DND-41 (cell line): ENCODE measurements at regions not wholly inside any gene's neighbourhood (a gene's known extent, or its start where the extent isn't known, plus 50 kb on each side); places are given as distances from the start of the nearest gene placed in this dataset.

Source experiments
- ATAC-seq: fragments of 200-7000 bp; cut with Tn5 transposase; 3 replicates; pipeline ENCODE4 v1.9.1; 2021; ENCODE audit warnings: low read depth; ENCODE audit not compliant: insufficient read depth
- DNase-seq: peaks from one replicate; pipeline ENCODE4 v3.0.0-alpha.2; 2020
- H2AFZ ChIP-seq: 2 replicates; pipeline ENCODE4 v1.6.0; 2012; ENCODE audit warnings: low read depth, low read length
- H3K27ac ChIP-seq: 2 replicates; pipeline ENCODE4 v1.5.1; 2012; ENCODE audit warnings: low read length, inconsistent platforms
- H3K27me3 ChIP-seq: fragments of 200-600 bp; sonication (generic); 2 replicates; pipeline ENCODE4 v1.6.0; 2012; ENCODE audit warnings: low read length, mild to moderate bottlenecking, inconsistent platforms; ENCODE audit not compliant: insufficient read depth, poor library complexity
- H3K36me3 ChIP-seq: 2 replicates; pipeline ENCODE4 v1.5.1; 2012; ENCODE audit warnings: low read length, inconsistent platforms; ENCODE audit not compliant: insufficient read depth
- H3K4me1 ChIP-seq: 2 replicates; pipeline ENCODE4 v1.5.1; 2012; ENCODE audit warnings: mild to moderate bottlenecking, low read length; ENCODE audit not compliant: insufficient read depth
- H3K4me2 ChIP-seq: 2 replicates; pipeline ENCODE4 v1.6.0; 2012; ENCODE audit warnings: mild to moderate bottlenecking, moderate library complexity, low read length, inconsistent platforms; ENCODE audit not compliant: insufficient read depth
- H3K4me3 ChIP-seq, 2 experiments: fragments of 200-600 bp in 1 of 2; shearing (Covaris generic) in 1 of 2; 2 replicates each; pipeline ENCODE4 v1.5.1; 2012 to 2016; ENCODE audit warnings: inconsistent platforms in 2 of 2, low read length in 2 of 2, mild to moderate bottlenecking in 2 of 2, low read depth in 1 of 2, moderate library complexity in 1 of 2
- H3K79me2 ChIP-seq: 2 replicates; pipeline ENCODE4 v1.6.0; 2012; ENCODE audit warnings: low read length, inconsistent platforms; ENCODE audit not compliant: insufficient read depth
- H3K9ac ChIP-seq: 2 replicates; pipeline ENCODE4 v1.6.0; 2012; ENCODE audit warnings: low read depth, mild to moderate bottlenecking, inconsistent platforms, low read length, moderate library complexity
- H3K9me3 ChIP-seq: 2 replicates; pipeline ENCODE4 v1.5.1; 2012; ENCODE audit warnings: low read length, moderate library complexity, mild to moderate bottlenecking, inconsistent platforms; ENCODE audit not compliant: insufficient read depth, severe bottlenecking
- H4K20me1 ChIP-seq: 2 replicates; pipeline ENCODE4 v1.6.0; 2012; ENCODE audit warnings: low read length; ENCODE audit not compliant: insufficient read depth
- EZH2 ChIP-seq: IDR thresholded peaks from 3 replicates; pipeline ENCODE4 v1.6.1; 2012; ENCODE audit warnings: borderline replicate concordance, low read depth, mild to moderate bottlenecking, moderate library complexity, low read length, inconsistent platforms; ENCODE audit not compliant: severe bottlenecking
- TF ChIP-seq, protein P1 (sequence below): IDR thresholded peaks from 2 replicates; pipeline ENCODE4 v1.5.1; 2012; ENCODE audit warnings: borderline replicate concordance, low read length, moderate library complexity, mild to moderate bottlenecking; ENCODE audit not compliant: poor library complexity, severe bottlenecking; ENCODE audit errors: extremely low read depth

DNA sequence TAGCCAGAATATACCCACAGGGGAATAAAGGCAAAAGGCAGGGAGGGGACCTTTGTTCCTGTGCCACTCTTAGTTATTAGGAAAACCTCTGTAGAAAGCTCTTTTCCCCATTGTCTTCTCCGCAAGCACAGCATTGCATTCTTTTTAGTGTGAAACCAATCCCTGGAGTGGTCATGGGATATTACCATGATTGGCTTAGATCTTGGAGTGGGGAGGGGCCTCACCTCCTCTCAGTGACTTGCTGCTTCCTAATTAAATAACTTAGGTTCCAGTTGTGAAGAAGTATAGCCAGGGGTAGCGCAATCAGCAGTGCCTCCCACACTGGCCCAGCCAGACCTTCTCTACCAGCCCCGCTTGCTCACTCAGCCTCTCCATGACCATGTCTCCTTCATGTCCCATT lies 49.9 kb upstream of the AFF3 start:
- Histone ChIP-seq H3K4me2 (no peak overlapping the region), H3K27ac (no peak overlapping the region)
- no peak for ATAC-seq

More for the DNA sequence above, 49.9 kb upstream of the AFF3 start:
- Histone ChIP-seq H2AFZ (no peak overlapping the region), H3K9ac (no peak overlapping the region), H3K4me1 (no peaks in the 10 kb centered on the region), H3K4me3 (no peak overlapping the region), H3K36me3 (no peaks in the 10 kb centered on the region), H3K79me2 (no peaks in the 10 kb centered on the region), H3K9me3 (no peaks in the 10 kb centered on the region), H4K20me1 (no peaks in the 10 kb centered on the region), H3K27me3 (no peaks in the 10 kb centered on the region)
- no peak for DNase-seq
- TF ChIP-seq EZH2: no peak
- TF ChIP-seq, protein P1, sequence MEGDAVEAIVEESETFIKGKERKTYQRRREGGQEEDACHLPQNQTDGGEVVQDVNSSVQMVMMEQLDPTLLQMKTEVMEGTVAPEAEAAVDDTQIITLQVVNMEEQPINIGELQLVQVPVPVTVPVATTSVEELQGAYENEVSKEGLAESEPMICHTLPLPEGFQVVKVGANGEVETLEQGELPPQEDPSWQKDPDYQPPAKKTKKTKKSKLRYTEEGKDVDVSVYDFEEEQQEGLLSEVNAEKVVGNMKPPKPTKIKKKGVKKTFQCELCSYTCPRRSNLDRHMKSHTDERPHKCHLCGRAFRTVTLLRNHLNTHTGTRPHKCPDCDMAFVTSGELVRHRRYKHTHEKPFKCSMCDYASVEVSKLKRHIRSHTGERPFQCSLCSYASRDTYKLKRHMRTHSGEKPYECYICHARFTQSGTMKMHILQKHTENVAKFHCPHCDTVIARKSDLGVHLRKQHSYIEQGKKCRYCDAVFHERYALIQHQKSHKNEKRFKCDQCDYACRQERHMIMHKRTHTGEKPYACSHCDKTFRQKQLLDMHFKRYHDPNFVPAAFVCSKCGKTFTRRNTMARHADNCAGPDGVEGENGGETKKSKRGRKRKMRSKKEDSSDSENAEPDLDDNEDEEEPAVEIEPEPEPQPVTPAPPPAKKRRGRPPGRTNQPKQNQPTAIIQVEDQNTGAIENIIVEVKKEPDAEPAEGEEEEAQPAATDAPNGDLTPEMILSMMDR: no peak
